Naive thymus-derived CD8-positive, alpha-beta T cell (primary cell): ENCODE measurements at regions not wholly inside any gene's neighbourhood (a gene's known extent, or its start where the extent isn't known, plus 50 kb on each side); places are given as distances from the start of the nearest gene placed in this dataset.
A peak's percentile ranks its signal among the peaks of the same experiment; 100 is the strongest.
"Not testable (repeated sequence)": the region's sequence is repeated elsewhere in the genome, so short reads cannot be mapped to it uniquely, and the experiment has no call there.

Source experiments
- ATAC-seq, 2 donors: fragments of 150-1000 bp; cut with Tn5 transposase in 1 of 2; sonication (Bioruptor Pico), chemical (Tn5 transposase) in 1 of 2; 1 replicate in 1 of 2; 2 replicates in 1 of 2; pipeline ENCODE4 v1.10.0; 2021; ENCODE audit warnings: mild to moderate bottlenecking in 2 of 2, moderate library complexity in 2 of 2
- POLR2A ChIA-PET: fragments of 350-600 bp; sonication (Branson Sonifier 250); formaldehyde crosslinking; loops from one replicate; lab custom pipeline; 2021; ENCODE audit warnings: antibody characterized with exemption; lab: Charles Lee
- DNase-seq, 10 donors: peaks; one replicate each; pipeline versions ENCODE4 v3.0.0 to v3.0.0-alpha.2; 2020 to 2022
- H3K27ac Mint-ChIP-seq, 10 donors: one replicate each; pipeline ENCODE4 v1.8.0; 2020 to 2022; ENCODE audit warnings: mild to moderate bottlenecking in 10 of 10, mixed read lengths in 10 of 10, moderate library complexity in 4 of 10, inconsistent platforms in 1 of 10
- H3K27me3 Mint-ChIP-seq, 5 donors: one replicate each; pipeline ENCODE4 v1.8.0; 2021 to 2022; ENCODE audit warnings: mixed read lengths in 5 of 5
- H3K36me3 Mint-ChIP-seq, 3 donors: one replicate each; pipeline ENCODE4 v1.8.0; 2020 to 2022; ENCODE audit warnings: mixed read lengths in 3 of 3, mild to moderate bottlenecking in 2 of 3, inconsistent platforms in 1 of 3
- H3K4me1 Mint-ChIP-seq, 4 donors: one replicate each; pipeline ENCODE4 v1.8.0; 2021 to 2022; ENCODE audit warnings: mixed read lengths in 4 of 4
- H3K4me3 Mint-ChIP-seq, 10 donors: one replicate each; pipeline ENCODE4 v1.8.0; 2020 to 2022; ENCODE audit warnings: mild to moderate bottlenecking in 10 of 10, mixed read lengths in 10 of 10, moderate library complexity in 6 of 10, inconsistent platforms in 1 of 10
- H3K9me3 Mint-ChIP-seq, 9 donors: one replicate each; pipeline ENCODE4 v1.8.0; 2020 to 2022; ENCODE audit warnings: mixed read lengths in 9 of 9, mild to moderate bottlenecking in 3 of 9, inconsistent platforms in 1 of 9, moderate library complexity in 1 of 9

GRCh38 chr20:22682381-22682780, 98.0 kb upstream of the FOXA2 start:
- Mint-ChIP-seq H3K4me3 (no peak overlapping the region), H3K4me1 (peaks cover 0 to 2% (median 0%) of the 10 kb centered on the region in 4 donors), H3K9me3 (peaks cover 0 to 8% (median 0%) of the 10 kb centered on the region in 9 donors), H3K36me3 (no peaks in the 10 kb centered on the region), H3K27me3 (peaks cover 0 to 24% (median 2%) of the 10 kb centered on the region in 5 donors), H3K27ac (no peak overlapping the region)
- POLR2A ChIA-PET: no interaction called here
- ATAC-seq (no peak), DNase-seq (no peak)

- no peak overlapping the region for H3K27ac Mint-ChIP-seq
- H3K4me3 Mint-ChIP-seq: no peak overlapping the region
- H3K4me1 Mint-ChIP-seq: peaks cover 0 to 2% (median 1%) of the 10 kb centered on the region in 4 donors
- no peaks in the 10 kb centered on the region for H3K36me3 Mint-ChIP-seq
- ATAC-seq: no peak
- peaks cover 1 to 23% (median 5%) of the 10 kb centered on the region in 5 donors for H3K27me3 Mint-ChIP-seq
- POLR2A ChIA-PET: no interaction called here
- no peaks in the 10 kb centered on the region for H3K9me3 Mint-ChIP-seq
- peak in 3 of 10 donors; percentile 8 to 13 (median 9) for DNase-seq
Measured at GRCh38 chr20:22684072-22684762, 99.8 kb upstream of the FOXA2 start.

GRCh38 chr20:22684763-22685443, 100.5 kb upstream of the FOXA2 start:
- Mint-ChIP-seq H3K27me3 (peaks cover 2 to 23% (median 5%) of the 10 kb centered on the region in 5 donors), H3K36me3 (no peaks in the 10 kb centered on the region), H3K4me3 (no peak overlapping the region), H3K27ac (no peak overlapping the region), H3K4me1 (peaks cover 0 to 2% (median 1%) of the 10 kb centered on the region in 4 donors), H3K9me3 (no peaks in the 10 kb centered on the region)
- POLR2A ChIA-PET: no interaction called here
- DNase-seq: no peak
- no peak for ATAC-seq

GRCh38 chr20:22686097-22686496, 101.7 kb upstream of the FOXA2 start:
- Mint-ChIP-seq H3K4me1 (peaks cover 0 to 2% (median 1%) of the 10 kb centered on the region in 4 donors), H3K27me3 (peaks cover 2 to 28% (median 5%) of the 10 kb centered on the region in 5 donors), H3K36me3 (no peaks in the 10 kb centered on the region), H3K27ac (no peak overlapping the region), H3K9me3 (no peaks in the 10 kb centered on the region), H3K4me3 (no peak overlapping the region)
- DNase-seq (no peak), ATAC-seq (no peak)
- POLR2A ChIA-PET: no interaction called here

- ATAC-seq (no peak), DNase-seq (no peak)
- Mint-ChIP-seq H3K36me3 (no peaks in the 10 kb centered on the region), H3K27me3 (peaks cover 2 to 35% (median 5%) of the 10 kb centered on the region in 5 donors), H3K9me3 (no peaks in the 10 kb centered on the region), H3K4me1 (peaks cover 0 to 4% (median 1%) of the 10 kb centered on the region in 4 donors), H3K4me3 (no peak overlapping the region), H3K27ac (no peak overlapping the region)
- POLR2A ChIA-PET: no interaction called here
Measured at GRCh38 chr20:22687676-22688349, 103.4 kb upstream of the FOXA2 start.

- H3K27me3 Mint-ChIP-seq: peaks cover 2 to 35% (median 5%) of the 10 kb centered on the region in 5 donors
- H3K4me3 Mint-ChIP-seq: no peak overlapping the region
- DNase-seq (no peak), ATAC-seq (no peak)
- H3K9me3 Mint-ChIP-seq: no peaks in the 10 kb centered on the region
- H3K36me3 Mint-ChIP-seq: no peaks in the 10 kb centered on the region
- H3K4me1 Mint-ChIP-seq: peaks cover 0 to 4% (median 1%) of the 10 kb centered on the region in 4 donors
- no peak overlapping the region for H3K27ac Mint-ChIP-seq
- POLR2A ChIA-PET: no interaction called here
Measured at GRCh38 chr20:22688485-22688884, 104.1 kb upstream of the FOXA2 start.

GRCh38 chr20:22689266-22689665, 104.9 kb upstream of the FOXA2 start:
- ATAC-seq: no peak
- DNase-seq: no peak

GRCh38 chr20:22690000-22690399, 105.6 kb upstream of the FOXA2 start:
- DNase-seq (no peak), ATAC-seq (no peak)
- no peaks in the 10 kb centered on the region for H3K9me3 Mint-ChIP-seq
- POLR2A ChIA-PET: no interaction called here
- no peak overlapping the region for H3K27ac Mint-ChIP-seq
- H3K27me3 Mint-ChIP-seq: peaks cover 2 to 35% (median 3%) of the 10 kb centered on the region in 5 donors
- peaks cover 0 to 4% (median 0%) of the 10 kb centered on the region in 4 donors for H3K4me1 Mint-ChIP-seq
- H3K4me3 Mint-ChIP-seq: no peak overlapping the region
- no peaks in the 10 kb centered on the region for H3K36me3 Mint-ChIP-seq

More at GRCh38 chr20:22689266-22689665, 104.9 kb upstream of the FOXA2 start:
- no peak overlapping the region for H3K4me3 Mint-ChIP-seq
- POLR2A ChIA-PET: no interaction called here
- H3K27me3 Mint-ChIP-seq: peaks cover 2 to 35% (median 5%) of the 10 kb centered on the region in 5 donors
- peaks cover 0 to 4% (median 1%) of the 10 kb centered on the region in 4 donors for H3K4me1 Mint-ChIP-seq
- no peak overlapping the region for H3K27ac Mint-ChIP-seq
- no peaks in the 10 kb centered on the region for H3K9me3 Mint-ChIP-seq
- H3K36me3 Mint-ChIP-seq: no peaks in the 10 kb centered on the region

- H3K27me3 Mint-ChIP-seq: peaks cover 2 to 35% (median 3%) of the 10 kb centered on the region in 5 donors
- POLR2A ChIA-PET: no interaction called here
- H3K4me1 Mint-ChIP-seq: peaks cover 0 to 4% (median 0%) of the 10 kb centered on the region in 4 donors
- no peaks in the 10 kb centered on the region for H3K36me3 Mint-ChIP-seq
- no peak overlapping the region for H3K4me3 Mint-ChIP-seq
- ATAC-seq (no peak), DNase-seq (no peak)
- H3K9me3 Mint-ChIP-seq: no peaks in the 10 kb centered on the region
- H3K27ac Mint-ChIP-seq: no peak overlapping the region
Measured at GRCh38 chr20:22690616-22691179, 106.3 kb upstream of the FOXA2 start.

- POLR2A ChIA-PET: no interaction called here
- H3K27ac Mint-ChIP-seq: no peak overlapping the region
- ATAC-seq (peak; percentile 33 to 35), DNase-seq (peak in 8 of 10 donors; percentile 6 to 43 (median 28))
- H3K4me3 Mint-ChIP-seq: peak overlapping the region in 1 of 10 donors; percentile 19
- peaks cover 0 to 35% (median 3%) of the 10 kb centered on the region in 5 donors for H3K27me3 Mint-ChIP-seq
- H3K36me3 Mint-ChIP-seq: no peaks in the 10 kb centered on the region
- H3K9me3 Mint-ChIP-seq: no peaks in the 10 kb centered on the region
- peaks cover 0 to 4% (median 0%) of the 10 kb centered on the region in 4 donors for H3K4me1 Mint-ChIP-seq
Measured at GRCh38 chr20:22691369-22692118, 107.2 kb upstream of the FOXA2 start.

- ATAC-seq (no peak), DNase-seq (no peak)
- POLR2A ChIA-PET: no interaction called here
- no peaks in the 10 kb centered on the region for H3K9me3 Mint-ChIP-seq
- H3K4me3 Mint-ChIP-seq: no peak overlapping the region
- peak overlapping the region in 1 of 10 donors; percentile 20 for H3K27ac Mint-ChIP-seq
- H3K36me3 Mint-ChIP-seq: no peaks in the 10 kb centered on the region
- H3K27me3 Mint-ChIP-seq: peaks cover 0 to 35% (median 3%) of the 10 kb centered on the region in 5 donors
- H3K4me1 Mint-ChIP-seq: peaks cover 0 to 4% (median 0%) of the 10 kb centered on the region in 4 donors
Measured at GRCh38 chr20:22692119-22692475, 107.7 kb upstream of the FOXA2 start.

GRCh38 chr20:22692620-22693019, 108.2 kb upstream of the FOXA2 start:
- POLR2A ChIA-PET, H3K4me3 Mint-ChIP-seq, DNase-seq, ATAC-seq, H3K27ac Mint-ChIP-seq, H3K36me3 Mint-ChIP-seq, H3K4me1 Mint-ChIP-seq, H3K9me3 Mint-ChIP-seq: not testable (repeated sequence)
- peaks cover 0 to 35% (median 3%) of the 10 kb centered on the region in 5 donors for H3K27me3 Mint-ChIP-seq
